ENCODE measurements at regions not wholly inside any gene's neighbourhood (a gene's known extent, or its start where the extent isn't known, plus 50 kb on each side); places are given as distances from the start of the nearest gene placed in this dataset.

- TF ChIP-seq CTCF (IDR thresholded peaks at IDR 0.05; ENCODE audit: insufficient read depth, low read length), result no peak
- no peak for TF ChIP-seq POLR2AphosphoS5 (IDR thresholded peaks at IDR 0.05; ENCODE audit: low read depth)
- TF ChIP-seq REST (IDR thresholded peaks at IDR 0.05; ENCODE audit: insufficient replicate concordance, low read depth), result no peak
- no peak for TF ChIP-seq GABPA (IDR thresholded peaks at IDR 0.05; ENCODE audit: low read depth)
Measured at GRCh38 chr3:189386739-189387138, 215.0 kb downstream of the TPRG1 start.

All from HL-60 (cell line).